HG02970 (cell line): ENCODE measurements at regions not wholly inside any gene's neighbourhood (a gene's known extent, or its start where the extent isn't known, plus 50 kb on each side); places are given as distances from the start of the nearest gene placed in this dataset.

Experiments
- ATAC-seq: cut with Tn5 transposase; IDR thresholded peaks from one replicate; pipeline ENCODE4 v1.9.1; 2021; ENCODE audit warnings: mild to moderate bottlenecking, moderate library complexity, moderate number of reproducible peaks; ENCODE audit not compliant: unreplicated experiment, low FRiP score

DNA sequence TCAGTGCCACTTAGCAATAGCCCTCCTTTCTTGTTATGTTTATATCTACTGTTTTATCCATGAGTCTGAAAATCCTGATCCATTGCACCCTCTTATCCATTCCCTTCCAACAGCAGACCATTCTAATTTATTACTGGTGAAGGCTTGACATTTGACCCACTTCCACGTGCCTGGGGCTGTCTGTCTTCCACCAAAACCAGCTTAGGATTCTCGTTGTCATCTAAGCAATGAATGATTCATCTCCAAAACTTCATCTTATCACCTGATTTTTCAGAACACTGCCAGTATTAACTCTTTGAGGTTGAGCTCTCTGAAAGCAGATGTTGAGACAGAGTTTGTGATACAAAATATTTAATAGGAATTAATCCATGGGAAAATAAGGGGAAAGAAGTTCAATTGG, 277.8 kb upstream of the FBXL7 start:
- no peak for ATAC-seq

DNA sequence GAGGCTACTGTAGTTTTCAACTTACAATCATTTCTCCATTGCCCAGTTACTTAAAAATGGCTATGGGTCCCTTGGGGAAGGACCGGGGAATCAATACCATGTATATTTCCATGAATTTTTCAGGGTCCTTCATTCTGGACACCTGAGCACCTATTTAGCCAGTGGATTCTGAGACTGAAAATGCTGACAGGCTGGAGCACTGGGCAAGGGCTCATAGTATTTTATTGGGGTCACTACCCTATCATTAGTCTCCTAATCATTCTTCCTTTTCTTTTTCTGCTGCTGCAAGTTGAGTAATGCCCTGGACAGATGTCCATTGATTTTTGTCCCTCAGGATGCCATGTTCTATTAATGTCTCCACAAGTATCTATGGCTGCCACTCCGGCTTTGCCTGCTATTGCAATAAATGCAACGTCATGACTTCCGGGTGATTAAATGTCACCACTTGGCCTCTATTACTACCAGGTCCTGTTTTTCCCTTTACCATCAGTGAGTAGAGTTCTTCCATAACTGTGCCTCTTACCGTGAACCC, 279.3 kb upstream of the FBXL7 start:
- no peak for ATAC-seq

DNA sequence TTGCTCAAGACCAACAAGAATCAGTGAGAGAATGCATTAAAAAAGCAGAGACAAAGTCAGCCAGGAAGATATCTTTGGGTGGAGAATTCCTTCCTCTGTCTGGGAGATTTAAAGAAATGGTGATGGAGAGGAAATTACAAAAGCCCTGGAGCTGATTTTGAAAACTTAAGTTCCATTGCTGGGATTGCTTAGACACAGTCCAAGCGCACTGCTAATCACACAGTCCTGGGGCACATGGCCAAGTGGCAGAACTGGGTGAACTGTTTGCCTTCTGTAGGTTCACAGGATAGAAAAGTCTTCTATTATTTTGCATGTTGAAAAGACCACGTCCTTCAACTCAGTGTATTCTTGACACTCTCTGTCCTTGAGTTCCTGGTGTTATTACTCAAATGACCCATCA, 284.9 kb upstream of the FBXL7 start:
- ATAC-seq = no peak

DNA sequence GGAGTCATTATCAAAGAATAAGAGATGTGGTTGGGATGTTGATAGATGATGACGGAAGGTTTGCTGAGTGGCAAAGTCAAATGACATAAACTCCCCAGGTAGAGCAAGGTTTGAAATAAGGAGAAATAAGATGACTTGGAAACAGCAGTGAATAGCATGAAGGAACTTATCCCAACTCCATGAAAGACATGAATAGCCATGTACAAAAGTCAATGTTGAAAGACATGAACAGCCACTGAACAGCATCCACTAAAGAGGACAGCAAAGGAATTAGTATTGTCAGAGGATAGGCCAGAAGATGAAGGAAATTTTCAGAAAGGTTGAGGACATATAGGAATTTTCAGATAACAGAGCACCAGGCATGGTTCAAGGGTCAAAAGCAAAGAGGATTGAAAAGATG, 286.0 kb upstream of the FBXL7 start:
- ATAC-seq = no peak

GRCh38 chr5:15209053-15209762, 290.8 kb upstream of the FBXL7 start:
- ATAC-seq = no peak

DNA sequence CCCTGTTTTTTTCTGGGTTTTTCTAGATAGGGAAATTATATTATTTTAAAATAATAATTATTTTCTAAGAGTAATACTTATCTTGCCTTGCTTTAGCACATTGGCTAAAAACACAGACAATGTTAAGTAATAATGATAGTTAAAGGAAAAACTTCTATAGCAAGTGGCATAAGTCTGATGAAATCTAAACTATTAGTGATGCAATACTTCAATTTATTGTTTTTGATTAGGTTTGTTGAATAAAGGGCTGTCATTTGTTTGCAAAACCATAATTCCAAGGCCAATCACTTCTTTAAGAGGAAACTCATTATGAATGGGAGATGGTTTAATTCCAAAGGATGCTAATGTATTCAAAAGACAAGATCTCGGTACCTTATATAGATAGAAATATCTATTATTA, 293.8 kb upstream of the FBXL7 start:
- no peak for ATAC-seq

DNA sequence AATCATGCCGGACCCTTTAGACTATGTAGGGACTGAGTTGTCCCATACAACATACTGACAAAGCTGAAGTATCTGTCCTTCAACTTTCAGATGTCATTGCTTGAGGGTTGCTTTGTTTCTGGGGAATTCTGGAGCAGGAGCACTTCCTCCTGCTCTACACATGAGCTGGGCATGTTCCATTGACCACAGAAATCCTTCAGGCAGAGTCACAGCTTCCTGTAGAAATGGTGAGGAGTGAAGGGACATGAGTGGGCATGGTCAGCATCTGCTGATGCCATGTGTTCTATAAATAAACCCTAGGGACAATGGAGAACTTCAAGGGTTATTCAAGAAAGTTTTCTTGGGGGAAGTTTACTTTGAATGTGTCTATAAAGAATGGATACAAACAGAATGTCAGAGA, 296.6 kb upstream of the FBXL7 start:
- no peak for ATAC-seq

- no peak for ATAC-seq
These were observed 309.0 kb upstream of the FBXL7 start for GRCh38 chr5:15191012-15191411.

- no peak for ATAC-seq
These were observed 311.9 kb upstream of the ANKH start for GRCh38 chr5:15183520-15183919.

- no peak for ATAC-seq
These were observed 298.6 kb upstream of the ANKH start for GRCh38 chr5:15170173-15170572.

GRCh38 chr5:15168358-15168757, 296.8 kb upstream of the ANKH start:
- no peak for ATAC-seq

DNA sequence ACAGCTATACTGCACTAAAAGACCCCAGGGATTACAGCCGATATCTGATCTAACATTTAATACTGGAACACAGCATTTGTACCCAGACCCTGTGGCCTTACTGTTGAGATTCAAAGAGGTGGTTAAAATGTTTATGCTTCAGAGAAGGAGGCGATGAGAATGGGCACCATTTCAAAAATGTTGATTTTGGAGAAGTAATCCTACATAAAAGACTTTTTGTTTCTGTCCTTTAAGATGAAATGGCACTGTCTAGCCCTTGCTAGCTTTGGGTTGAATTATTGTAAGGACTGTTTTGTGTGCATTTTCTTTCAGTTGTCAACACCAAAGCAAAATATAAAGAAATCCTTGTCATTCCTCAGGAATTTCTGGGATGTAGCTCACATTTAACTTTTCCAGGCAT, 288.5 kb upstream of the ANKH start:
- ATAC-seq = no peak

DNA sequence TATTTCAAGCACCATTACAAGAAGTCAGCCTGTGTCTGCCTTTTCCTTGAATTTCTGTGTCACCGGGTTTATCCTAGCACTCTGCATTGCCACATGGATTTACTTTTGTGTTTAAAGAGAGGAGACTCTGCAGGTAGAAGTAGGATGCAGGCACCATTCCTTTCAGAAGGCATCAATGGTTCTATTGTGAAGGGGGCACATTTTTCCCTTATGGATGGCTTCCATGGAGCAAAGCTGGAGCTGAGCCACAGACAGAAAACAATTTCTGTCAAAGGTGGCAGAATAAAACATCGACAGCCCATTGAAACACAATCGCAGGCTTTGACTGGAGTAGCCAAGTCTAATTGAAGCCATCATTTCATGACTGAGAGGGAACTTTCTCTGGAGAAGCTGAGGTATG, 288.0 kb upstream of the ANKH start:
- ATAC-seq = no peak

DNA sequence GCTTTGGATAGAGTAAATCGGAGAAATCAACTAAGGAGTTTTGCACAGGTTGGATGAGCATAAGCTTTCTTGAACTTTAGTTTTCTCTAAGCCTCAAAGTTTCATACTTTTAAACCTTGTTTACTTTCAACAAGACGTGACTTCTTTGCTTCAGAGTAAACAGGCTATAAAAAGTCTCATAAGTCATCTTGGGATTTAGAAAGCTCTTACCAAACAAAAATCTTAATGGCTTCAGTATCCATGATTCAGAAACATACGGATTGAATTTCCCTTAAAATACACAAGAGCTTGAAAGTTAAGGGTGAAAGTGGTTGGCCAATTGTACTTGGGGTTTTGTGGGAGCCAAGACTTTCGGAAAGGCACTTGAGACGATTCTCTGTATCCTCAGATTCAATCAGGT, 270.9 kb upstream of the ANKH start:
- ATAC-seq = no peak

GRCh38 chr5:15137414-15137813, 265.8 kb upstream of the ANKH start:
- ATAC-seq = no peak

DNA sequence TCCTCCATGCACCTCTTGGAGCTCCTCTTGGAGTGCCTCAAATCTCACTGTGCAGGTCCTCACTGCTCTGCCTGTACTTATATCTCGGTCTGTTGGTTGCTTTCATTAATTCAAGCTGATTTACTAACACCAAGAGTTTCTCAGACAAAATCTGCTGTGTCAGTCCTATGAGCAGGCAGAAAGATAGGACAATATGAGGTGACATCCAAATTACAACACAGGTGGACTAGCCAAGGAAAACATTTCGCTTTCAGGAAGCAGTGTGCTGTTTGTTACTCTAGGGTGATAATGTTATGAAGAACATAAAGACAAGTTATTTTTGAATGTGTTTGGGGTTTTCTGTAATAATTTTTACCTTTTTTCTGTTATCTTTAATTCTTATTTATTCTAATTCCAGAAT, 264.1 kb upstream of the ANKH start:
- ATAC-seq = no peak

- ATAC-seq = no peak
These were observed 261.9 kb upstream of the ANKH start for GRCh38 chr5:15133456-15133965.

DNA sequence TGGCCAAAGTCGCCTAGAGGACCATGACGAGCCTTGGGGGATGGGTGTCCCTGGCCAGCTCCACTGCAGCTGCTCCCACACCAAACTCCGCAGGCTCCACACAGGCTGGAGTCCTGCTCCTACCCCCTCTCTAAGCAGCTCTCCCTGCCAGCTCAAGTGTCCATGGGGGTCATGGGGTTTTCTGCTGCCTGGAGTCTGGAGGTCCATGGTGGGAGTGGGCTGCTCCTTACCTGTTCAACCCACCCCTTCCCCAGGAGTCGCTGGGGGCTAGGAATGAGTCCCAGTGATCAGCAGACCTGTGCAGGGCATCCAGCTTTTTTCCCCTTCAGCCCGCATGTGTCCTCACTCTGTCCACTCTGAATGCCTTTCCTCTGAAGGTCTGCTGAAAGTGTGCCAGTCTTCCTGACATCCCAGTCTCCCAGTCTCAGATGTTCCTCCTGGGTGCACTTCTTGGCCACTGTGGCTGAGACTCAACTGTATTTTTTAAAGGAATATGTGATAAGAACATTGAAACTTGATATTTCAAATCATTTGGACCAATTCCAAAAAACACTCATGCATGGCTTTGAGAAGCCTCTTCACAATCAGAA, 261.3 kb upstream of the ANKH start:
- ATAC-seq = no peak

DNA sequence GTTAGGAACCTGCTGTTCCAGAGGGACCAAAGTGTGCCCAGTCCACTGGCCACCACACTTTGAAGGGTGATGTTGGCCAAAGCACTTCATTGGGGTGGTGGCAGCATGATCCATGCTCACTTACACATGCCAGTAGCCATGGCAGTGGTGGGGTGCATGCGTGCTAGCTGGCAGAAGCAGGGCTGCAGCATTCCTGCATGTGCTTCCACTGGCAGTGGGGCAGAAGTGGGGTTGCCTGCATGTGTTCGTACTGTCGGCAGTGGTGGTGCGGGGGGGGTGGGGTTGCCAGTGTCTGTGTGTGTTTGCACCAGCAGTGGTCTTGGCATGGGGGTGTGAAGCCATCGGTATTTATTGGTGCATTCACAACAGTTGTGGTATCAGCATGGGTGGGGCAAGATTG, 260.3 kb upstream of the ANKH start:
- ATAC-seq = no peak

GRCh38 chr5:15124871-15125568, 253.4 kb upstream of the ANKH start:
- ATAC-seq = no peak

DNA sequence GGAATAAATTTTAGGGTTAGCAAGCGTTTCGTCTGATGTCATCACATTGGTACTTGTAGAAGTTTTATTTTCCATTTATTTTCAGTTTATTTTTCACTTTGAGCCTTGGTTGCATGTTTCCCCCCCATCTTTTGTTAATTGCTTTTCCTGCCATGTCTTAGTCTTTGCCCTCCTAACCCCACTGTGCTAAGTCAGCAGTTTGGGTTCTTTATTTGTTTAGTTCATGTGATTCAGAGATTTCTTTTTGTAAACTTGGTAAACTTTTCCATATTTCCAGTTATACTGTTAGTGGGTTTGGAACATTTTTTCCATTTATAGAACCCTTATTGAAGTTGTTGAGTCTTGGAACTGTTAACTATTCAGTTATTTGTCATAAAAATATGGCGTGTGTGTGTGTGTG, 252.9 kb upstream of the ANKH start:
- no peak for ATAC-seq

DNA sequence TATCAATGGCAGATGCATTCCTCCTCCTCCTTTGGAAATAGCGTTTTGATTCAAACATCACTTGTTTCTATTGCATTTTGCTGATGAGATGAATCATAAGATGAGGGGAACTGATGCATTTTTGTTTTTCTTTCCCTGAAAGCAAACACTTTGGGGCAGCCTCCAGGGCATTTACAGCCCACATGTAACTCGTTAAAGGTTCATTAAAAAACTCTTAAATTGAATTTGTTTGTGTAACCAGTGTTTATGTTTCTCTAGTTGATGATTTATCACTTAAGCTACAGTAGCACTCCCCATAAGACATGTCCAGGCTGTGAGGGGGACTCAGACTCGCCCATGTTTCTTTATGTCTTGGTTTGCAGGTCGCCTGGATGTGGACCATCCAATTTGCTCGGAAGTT, 246.1 kb upstream of the ANKH start:
- ATAC-seq = no peak
